GM21737 (cell line): ENCODE measurements at regions not wholly inside any gene's neighbourhood (a gene's known extent, or its start where the extent isn't known, plus 50 kb on each side); places are given as distances from the start of the nearest gene placed in this dataset.

ENCODE experiments used
- ATAC-seq: cut with Tn5 transposase; IDR thresholded peaks from one replicate; pipeline ENCODE4 v1.9.1; 2021; ENCODE audit warnings: mild to moderate bottlenecking, moderate library complexity; ENCODE audit not compliant: unreplicated experiment

- no peak for ATAC-seq
These were observed 266.4 kb upstream of the BMP2 start for GRCh38 chr20:6501061-6501460.

- ATAC-seq, result no peak
These were observed 267.9 kb upstream of the BMP2 start for GRCh38 chr20:6499566-6499965.

- no peak for ATAC-seq
These were observed 270.6 kb upstream of the BMP2 start for GRCh38 chr20:6496874-6497273.

GRCh38 chr20:6495907-6496306 is 271.6 kb upstream of the BMP2 start:
- ATAC-seq, result no peak

GRCh38 chr20:6492271-6493055 is 275.0 kb upstream of the BMP2 start:
- ATAC-seq, result no peak

GRCh38 chr20:6490849-6491248 is 276.6 kb upstream of the BMP2 start:
- no peak for ATAC-seq

GRCh38 chr20:6489361-6490171 is 277.9 kb upstream of the BMP2 start:
- no peak for ATAC-seq

- no peak for ATAC-seq
These were observed 282.1 kb upstream of the BMP2 start for GRCh38 chr20:6485351-6485750.

GRCh38 chr20:6483727-6484126 is 283.8 kb upstream of the BMP2 start:
- ATAC-seq, result no peak

- no peak for ATAC-seq
These were observed 285.0 kb upstream of the BMP2 start for GRCh38 chr20:6482486-6482885.

- ATAC-seq, result no peak
These were observed 286.9 kb upstream of the BMP2 start for GRCh38 chr20:6480328-6481200.

- ATAC-seq, result no peak
These were observed 294.3 kb upstream of the BMP2 start for GRCh38 chr20:6473197-6473596.

- no peak for ATAC-seq
These were observed 295.6 kb upstream of the BMP2 start for GRCh38 chr20:6471871-6472270.

GRCh38 chr20:6471110-6471647 is 296.3 kb upstream of the BMP2 start:
- ATAC-seq, result no peak

- no peak for ATAC-seq
These were observed 297.8 kb upstream of the BMP2 start for GRCh38 chr20:6469695-6470094.

GRCh38 chr20:6468423-6469116 is 298.9 kb upstream of the BMP2 start:
- ATAC-seq, result no peak

- ATAC-seq, result no peak
These were observed 299.9 kb upstream of the BMP2 start for GRCh38 chr20:6467562-6467961.

- ATAC-seq, result no peak
These were observed 301.2 kb upstream of the BMP2 start for GRCh38 chr20:6466075-6466810.

GRCh38 chr20:6450841-6451240 is 316.6 kb upstream of the BMP2 start:
- ATAC-seq, result no peak

GRCh38 chr20:6440443-6440799 is 317.6 kb upstream of the FERMT1 start:
- no peak for ATAC-seq
